GM12878 (cell line): ENCODE measurements at regions not wholly inside any gene's neighbourhood (a gene's known extent, or its start where the extent isn't known, plus 50 kb on each side); places are given as distances from the start of the nearest gene placed in this dataset.

ENCODE experiments used
- ATAC-seq: fragments of 200-7000 bp; cut with Tn5 transposase; 3 replicates; pipeline ENCODE4 v1.9.1; 2020; ENCODE audit warnings: mild to moderate bottlenecking, moderate library complexity
- BruUV-seq: library from RNA; stranded (reverse); fragments of 400-500 nt; replicated peaks from 2 replicates; lab custom pipeline; 2021; lab: Mats Ljungman, UMichigan
- CTCF ChIA-PET: fragments of 300-600 bp; sonication (Branson Sonifier 250); formaldehyde crosslinking; extraction: SDS; loops from one replicate; lab custom pipeline; 2021; ENCODE audit warnings: inconsistent platforms; lab: Yijun Ruan, JAX
- POLR2A ChIA-PET: fragments of 350-600 bp; formaldehyde crosslinking; extraction: SDS; loops from one replicate; lab custom pipeline; 2021; ENCODE audit warnings: inconsistent platforms; lab: Charles Lee
- RAD21 ChIA-PET: fragments of 300-600 bp; sonication (Branson Sonifier 250); formaldehyde crosslinking; loops from one replicate; lab custom pipeline; 2023; ENCODE audit warnings: antibody characterized with exemption; ENCODE audit not compliant: unreplicated experiment; lab: Charles Lee
- SMC1A ChIA-PET: fragments of 300-600 bp; sonication (Branson Sonifier 250); formaldehyde crosslinking; loops from one replicate; lab custom pipeline; 2023; ENCODE audit not compliant: unreplicated experiment, uncharacterized antibody; lab: Charles Lee
- DNase-seq: peaks from one replicate; pipeline ENCODE4 v3.0.0-alpha.2; 2011; ENCODE audit warnings: low read depth, low spot score
- FAIRE-seq: peaks from 3 replicates; lab custom pipeline; 2011; peaks lifted over from hg19 to GRCh38; lab: Jason Lieb, UNC
- H2AFZ ChIP-seq: 2 replicates; pipeline ENCODE4 v1.6.0; 2011; ENCODE audit warnings: low read depth, low read length, control low read depth; ENCODE audit not compliant: control insufficient read depth
- H3K27ac ChIP-seq: 2 replicates; pipeline ENCODE4 v1.5.1; 2011; ENCODE audit warnings: control low read depth; ENCODE audit not compliant: control insufficient read depth, insufficient read depth
- H3K27me3 ChIP-seq, 2 experiments: replicated peaks in 1 of 2; 2 replicates each; pipeline versions ENCODE4 v1.6.0 to v1.6.1; 2011; ENCODE audit warnings: low read length in 1 of 2; ENCODE audit not compliant: control insufficient read depth in 2 of 2, insufficient read depth in 2 of 2
- H3K36me3 ChIP-seq, 2 experiments: 2 replicates each; pipeline ENCODE4 v1.5.1; 2011; ENCODE audit warnings: low read length in 1 of 2; ENCODE audit not compliant: control insufficient read depth in 2 of 2, insufficient read depth in 2 of 2
- H3K4me1 ChIP-seq: 2 replicates; pipeline ENCODE4 v1.6.1; 2011; ENCODE audit warnings: mild to moderate bottlenecking, low read length, moderate library complexity, mixed read lengths; ENCODE audit not compliant: control insufficient read depth, insufficient read depth
- H3K4me2 ChIP-seq: 2 replicates; pipeline ENCODE4 v1.6.0; 2011; ENCODE audit warnings: control low read depth; ENCODE audit not compliant: control insufficient read depth, insufficient read depth
- H3K4me3 ChIP-seq: fragments of 200-600 bp; sonication (generic); 2 replicates; pipeline ENCODE4 v1.5.1; 2016
- H3K79me2 ChIP-seq: 2 replicates; pipeline ENCODE4 v1.6.0; 2011; ENCODE audit warnings: low read length; ENCODE audit not compliant: control insufficient read depth, insufficient read depth
- H3K9ac ChIP-seq: 2 replicates; pipeline ENCODE4 v1.8.0; 2011; ENCODE audit warnings: low read length, control low read depth, mixed read lengths; ENCODE audit not compliant: control insufficient read depth, insufficient read depth
- H3K9me3 ChIP-seq: replicated peaks from 3 replicates; pipeline ENCODE4 v1.5.1; 2011; ENCODE audit warnings: mild to moderate bottlenecking, low read length; ENCODE audit not compliant: control insufficient read depth, insufficient read depth
- H4K20me1 ChIP-seq: 2 replicates; pipeline ENCODE4 v1.6.0; 2011; ENCODE audit not compliant: control insufficient read depth, insufficient read depth
- DPF2 ChIP-seq: fragments of 450-650 bp; IDR thresholded peaks from 2 replicates; pipeline ENCODE4 v1.6.1; 2017; ENCODE audit warnings: mild to moderate bottlenecking
- EGR1 ChIP-seq, 2 experiments: IDR thresholded peaks; 1 replicate in 1 of 2; 2 replicates in 1 of 2; pipeline ENCODE4 v1.6.1; 2011 to 2012; ENCODE audit warnings: low read depth in 2 of 2, low read length in 2 of 2, borderline replicate concordance in 1 of 2, mild to moderate bottlenecking in 1 of 2, moderate library complexity in 1 of 2
- EZH2 ChIP-seq: IDR thresholded peaks from 2 replicates; pipeline ENCODE4 v1.6.1; 2012; ENCODE audit warnings: low read depth, mild to moderate bottlenecking, control low read depth, inconsistent platforms, low read length, borderline replicate concordance; ENCODE audit not compliant: control insufficient read depth
- FOXK2 ChIP-seq: fragments of 450-650 bp; IDR thresholded peaks from 2 replicates; pipeline ENCODE4 v1.6.1; 2017; ENCODE audit warnings: mild to moderate bottlenecking, moderate library complexity
- LARP7 ChIP-seq: fragments of 450-650 bp; IDR thresholded peaks from 2 replicates; pipeline ENCODE4 v1.6.1; 2017; ENCODE audit warnings: mild to moderate bottlenecking
- NR2F1 ChIP-seq: fragments of 450-650 bp; conservative IDR thresholded peaks from 2 replicates; pipeline ENCODE4 v1.6.1; 2017; ENCODE audit warnings: mild to moderate bottlenecking
- SUPT20H ChIP-seq: IDR thresholded peaks from 2 replicates; pipeline ENCODE4 v1.6.1; 2011; ENCODE audit warnings: low read depth, mild to moderate bottlenecking, low read length, moderate library complexity, borderline replicate concordance; ENCODE audit not compliant: control insufficient read depth
- TARDBP ChIP-seq: IDR thresholded peaks from 2 replicates; pipeline ENCODE4 v1.6.1; 2016; ENCODE audit warnings: borderline replicate concordance
- YY1 ChIP-seq: IDR thresholded peaks from 2 replicates; pipeline ENCODE4 v1.6.1; 2011; ENCODE audit warnings: low read depth, mild to moderate bottlenecking, low read length
- ZNF274 ChIP-seq: IDR thresholded peaks from one replicate; pipeline ENCODE4 v1.8.0; 2011; ENCODE audit not compliant: insufficient read length, insufficient read depth
- WGBS: methylation state at CpG from one replicate; pipeline ENCODE4 v1.1.6; 2016; ENCODE audit warnings: low lambda C conversion rate; ENCODE audit not compliant: insufficient replicate concordance, insufficient coverage; ENCODE audit errors: missing lambda C conversion rate; 5-methylcytosine and 5-hydroxymethylcytosine counted together
- in situ Hi-C: fragments of 300-500 bp; cut with MboI; formaldehyde crosslinking; loops from 9 replicates; pipeline ENCODE4 v1.14.3; 2018; ENCODE audit warnings: mixed read lengths
- intact Hi-C: fragments of 100-400 bp; cut with micrococcal nuclease; formaldehyde crosslinking; loops from one replicate; pipeline ENCODE4 v1.14.2; 2022; ENCODE audit not compliant: unreplicated experiment
- TF ChIP-seq, protein P1 (sequence below): fragments of 450-650 bp; IDR thresholded peaks from 2 replicates; pipeline ENCODE4 v1.6.1; 2018; ENCODE audit warnings: mild to moderate bottlenecking, low read depth, moderate library complexity; ENCODE audit not compliant: partially characterized antibody
- TF ChIP-seq, protein P2 (sequence below): IDR thresholded peaks from 2 replicates; pipeline ENCODE4 v1.6.1; 2011; ENCODE audit warnings: mild to moderate bottlenecking, low read depth, low read length, moderate library complexity; ENCODE audit not compliant: insufficient replicate concordance
- TF ChIP-seq, protein P3 (sequence below): fragments of 450-650 bp; IDR thresholded peaks from 2 replicates; pipeline ENCODE4 v1.6.1; 2017; ENCODE audit warnings: mild to moderate bottlenecking, moderate library complexity

DNA sequence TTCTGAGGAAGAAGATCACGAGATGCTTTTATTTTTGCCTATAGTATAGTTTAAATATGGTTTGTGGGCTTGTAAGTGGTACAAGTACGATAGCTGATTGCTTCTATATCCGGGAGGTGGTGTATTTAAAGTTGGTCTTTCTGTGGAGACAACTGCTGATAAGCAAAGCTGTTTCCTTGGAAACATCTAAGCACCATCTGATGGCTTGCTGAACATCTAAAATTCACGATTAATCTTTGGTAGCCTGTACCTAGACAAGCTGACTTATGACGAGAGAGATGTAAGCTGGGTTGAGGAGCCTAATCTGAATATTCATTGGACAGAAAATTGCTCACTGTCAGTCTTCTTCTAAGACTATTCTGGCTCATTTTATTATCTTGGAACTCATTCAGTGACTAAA lies 74.6 kb upstream of the NWD2 start:
- 30% methylated on average over 5 of the region's 5 CpGs for WGBS
- in situ Hi-C loops, result no loop called here
- CTCF ChIA-PET, result no interaction called here

More for the DNA sequence above, 74.6 kb upstream of the NWD2 start:
- Histone ChIP-seq H3K36me3 (no peaks in the 10 kb centered on the region), H3K27me3 (no peaks in the 10 kb centered on the region), H3K4me1 (no peaks in the 10 kb centered on the region), H2AFZ (no peak overlapping the region), H3K4me2 (no peak overlapping the region), H4K20me1 (no peaks in the 10 kb centered on the region), H3K27ac (no peak overlapping the region), H3K9me3 (no peaks in the 10 kb centered on the region), H3K79me2 (no peaks in the 10 kb centered on the region), H3K9ac (no peak overlapping the region), H3K4me3 (no peak overlapping the region)
- intact Hi-C loops, result no loop called here
- DNase-seq (no peak), FAIRE-seq (no peak), ATAC-seq (no peak)
- ChIA-PET RAD21 (no interaction called here), POLR2A (no interaction called here), SMC1A (interaction anchor here (1.0 kb wide), 1 partner anchor 21 kb away, joined by 3 read pairs; no protein-coding TSS in a partner anchor)
- no TSS peak for BruUV-seq
- no peak for TF ChIP-seq EGR1 (IDR thresholded peaks at IDR 0.05; ENCODE audit: borderline replicate concordance in 1 of 2, low read depth in 2 of 2, low read length in 2 of 2)
- no peak for TF ChIP-seq DPF2
- no peak for TF ChIP-seq YY1
- no peak for TF ChIP-seq TARDBP
- TF ChIP-seq, protein P1, sequence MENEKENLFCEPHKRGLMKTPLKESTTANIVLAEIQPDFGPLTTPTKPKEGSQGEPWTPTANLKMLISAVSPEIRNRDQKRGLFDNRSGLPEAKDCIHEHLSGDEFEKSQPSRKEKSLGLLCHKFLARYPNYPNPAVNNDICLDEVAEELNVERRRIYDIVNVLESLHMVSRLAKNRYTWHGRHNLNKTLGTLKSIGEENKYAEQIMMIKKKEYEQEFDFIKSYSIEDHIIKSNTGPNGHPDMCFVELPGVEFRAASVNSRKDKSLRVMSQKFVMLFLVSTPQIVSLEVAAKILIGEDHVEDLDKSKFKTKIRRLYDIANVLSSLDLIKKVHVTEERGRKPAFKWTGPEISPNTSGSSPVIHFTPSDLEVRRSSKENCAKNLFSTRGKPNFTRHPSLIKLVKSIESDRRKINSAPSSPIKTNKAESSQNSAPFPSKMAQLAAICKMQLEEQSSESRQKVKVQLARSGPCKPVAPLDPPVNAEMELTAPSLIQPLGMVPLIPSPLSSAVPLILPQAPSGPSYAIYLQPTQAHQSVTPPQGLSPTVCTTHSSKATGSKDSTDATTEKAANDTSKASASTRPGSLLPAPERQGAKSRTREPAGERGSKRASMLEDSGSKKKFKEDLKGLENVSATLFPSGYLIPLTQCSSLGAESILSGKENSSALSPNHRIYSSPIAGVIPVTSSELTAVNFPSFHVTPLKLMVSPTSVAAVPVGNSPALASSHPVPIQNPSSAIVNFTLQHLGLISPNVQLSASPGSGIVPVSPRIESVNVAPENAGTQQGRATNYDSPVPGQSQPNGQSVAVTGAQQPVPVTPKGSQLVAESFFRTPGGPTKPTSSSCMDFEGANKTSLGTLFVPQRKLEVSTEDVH, result no peak
- no peak for TF ChIP-seq FOXK2
- TF ChIP-seq ZNF274, result no peak
- no peak for TF ChIP-seq SUPT20H
- TF ChIP-seq, protein P2, sequence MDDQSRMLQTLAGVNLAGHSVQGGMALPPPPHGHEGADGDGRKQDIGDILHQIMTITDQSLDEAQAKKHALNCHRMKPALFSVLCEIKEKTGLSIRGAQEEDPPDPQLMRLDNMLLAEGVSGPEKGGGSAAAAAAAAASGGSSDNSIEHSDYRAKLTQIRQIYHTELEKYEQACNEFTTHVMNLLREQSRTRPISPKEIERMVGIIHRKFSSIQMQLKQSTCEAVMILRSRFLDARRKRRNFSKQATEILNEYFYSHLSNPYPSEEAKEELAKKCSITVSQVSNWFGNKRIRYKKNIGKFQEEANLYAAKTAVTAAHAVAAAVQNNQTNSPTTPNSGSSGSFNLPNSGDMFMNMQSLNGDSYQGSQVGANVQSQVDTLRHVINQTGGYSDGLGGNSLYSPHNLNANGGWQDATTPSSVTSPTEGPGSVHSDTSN, result no peak
- TF ChIP-seq, protein P3, sequence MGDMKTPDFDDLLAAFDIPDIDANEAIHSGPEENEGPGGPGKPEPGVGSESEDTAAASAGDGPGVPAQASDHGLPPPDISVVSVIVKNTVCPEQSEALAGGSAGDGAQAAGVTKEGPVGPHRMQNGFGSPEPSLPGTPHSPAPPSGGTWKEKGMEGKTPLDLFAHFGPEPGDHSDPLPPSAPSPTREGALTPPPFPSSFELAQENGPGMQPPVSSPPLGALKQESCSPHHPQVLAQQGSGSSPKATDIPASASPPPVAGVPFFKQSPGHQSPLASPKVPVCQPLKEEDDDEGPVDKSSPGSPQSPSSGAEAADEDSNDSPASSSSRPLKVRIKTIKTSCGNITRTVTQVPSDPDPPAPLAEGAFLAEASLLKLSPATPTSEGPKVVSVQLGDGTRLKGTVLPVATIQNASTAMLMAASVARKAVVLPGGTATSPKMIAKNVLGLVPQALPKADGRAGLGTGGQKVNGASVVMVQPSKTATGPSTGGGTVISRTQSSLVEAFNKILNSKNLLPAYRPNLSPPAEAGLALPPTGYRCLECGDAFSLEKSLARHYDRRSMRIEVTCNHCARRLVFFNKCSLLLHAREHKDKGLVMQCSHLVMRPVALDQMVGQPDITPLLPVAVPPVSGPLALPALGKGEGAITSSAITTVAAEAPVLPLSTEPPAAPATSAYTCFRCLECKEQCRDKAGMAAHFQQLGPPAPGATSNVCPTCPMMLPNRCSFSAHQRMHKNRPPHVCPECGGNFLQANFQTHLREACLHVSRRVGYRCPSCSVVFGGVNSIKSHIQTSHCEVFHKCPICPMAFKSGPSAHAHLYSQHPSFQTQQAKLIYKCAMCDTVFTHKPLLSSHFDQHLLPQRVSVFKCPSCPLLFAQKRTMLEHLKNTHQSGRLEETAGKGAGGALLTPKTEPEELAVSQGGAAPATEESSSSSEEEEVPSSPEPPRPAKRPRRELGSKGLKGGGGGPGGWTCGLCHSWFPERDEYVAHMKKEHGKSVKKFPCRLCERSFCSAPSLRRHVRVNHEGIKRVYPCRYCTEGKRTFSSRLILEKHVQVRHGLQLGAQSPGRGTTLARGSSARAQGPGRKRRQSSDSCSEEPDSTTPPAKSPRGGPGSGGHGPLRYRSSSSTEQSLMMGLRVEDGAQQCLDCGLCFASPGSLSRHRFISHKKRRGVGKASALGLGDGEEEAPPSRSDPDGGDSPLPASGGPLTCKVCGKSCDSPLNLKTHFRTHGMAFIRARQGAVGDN, result no peak
- no peak for TF ChIP-seq LARP7
- no peak for TF ChIP-seq NR2F1
- no peak for TF ChIP-seq EZH2
